Activated CD4-positive, alpha-beta T cell treated with anti-CD3 and anti-CD28 coated beads for 24 hours (primary cell): ENCODE measurements at regions not wholly inside any gene's neighbourhood (a gene's known extent, or its start where the extent isn't known, plus 50 kb on each side); places are given as distances from the start of the nearest gene placed in this dataset.
"Not testable (repeated sequence)": the region's sequence is repeated elsewhere in the genome, so short reads cannot be mapped to it uniquely, and the experiment has no call there.

Experiments
- DNase-seq, 2 donors: peaks; one replicate each; pipeline ENCODE4 v3.0.0-alpha.2; 2020; ENCODE audit warnings: low read depth in 2 of 2

- DNase-seq, result no peak
Measured at GRCh38 chr16:87028481-87029320, 288.5 kb downstream of the C16orf95 start.

GRCh38 chr16:87032554-87032953, 284.6 kb downstream of the C16orf95 start:
- no peak for DNase-seq

- DNase-seq, result no peak
Measured at GRCh38 chr16:87033021-87033471, 284.1 kb downstream of the C16orf95 start.

GRCh38 chr16:87033541-87034300, 283.5 kb downstream of the C16orf95 start:
- DNase-seq, result no peak

DNA sequence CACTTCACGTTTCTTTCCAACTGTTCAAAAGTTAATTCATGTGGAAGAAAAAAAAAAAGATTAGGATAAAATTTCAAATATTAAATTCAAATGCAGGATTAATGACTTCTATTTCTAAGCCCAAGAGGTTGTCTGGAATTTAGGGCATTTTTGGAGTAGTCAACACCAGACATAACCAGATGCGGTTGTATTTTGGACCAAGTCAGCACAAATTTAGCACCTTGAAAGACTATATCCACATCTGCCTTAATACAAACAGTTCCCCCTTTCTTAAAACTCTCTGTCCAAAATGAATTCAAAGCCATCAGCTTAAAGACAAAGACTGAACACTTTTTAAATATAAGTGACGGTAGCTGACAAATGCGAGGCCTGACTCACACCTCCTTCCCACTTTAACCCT, 282.9 kb downstream of the C16orf95 start:
- DNase-seq, result no peak

DNA sequence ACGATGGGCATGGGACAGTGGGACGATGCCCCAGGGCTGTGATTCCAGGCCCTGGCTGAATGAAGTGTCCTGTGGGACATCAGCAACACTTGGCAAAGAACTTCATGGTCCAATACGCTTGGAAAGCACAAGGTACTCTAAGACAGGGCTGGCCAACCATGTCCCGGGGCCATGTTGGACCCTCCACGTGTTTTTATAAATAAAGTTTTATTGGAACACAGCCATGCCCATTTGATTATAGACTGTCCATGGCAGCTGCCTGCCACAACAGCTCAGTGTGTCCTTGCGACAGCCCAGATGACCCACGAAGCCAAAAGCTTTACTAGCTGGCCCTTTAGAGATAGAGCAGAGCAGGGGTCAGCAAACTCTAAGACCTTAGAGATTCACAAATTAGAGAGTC, 282.1 kb downstream of the C16orf95 start:
- DNase-seq, result no peak

DNA sequence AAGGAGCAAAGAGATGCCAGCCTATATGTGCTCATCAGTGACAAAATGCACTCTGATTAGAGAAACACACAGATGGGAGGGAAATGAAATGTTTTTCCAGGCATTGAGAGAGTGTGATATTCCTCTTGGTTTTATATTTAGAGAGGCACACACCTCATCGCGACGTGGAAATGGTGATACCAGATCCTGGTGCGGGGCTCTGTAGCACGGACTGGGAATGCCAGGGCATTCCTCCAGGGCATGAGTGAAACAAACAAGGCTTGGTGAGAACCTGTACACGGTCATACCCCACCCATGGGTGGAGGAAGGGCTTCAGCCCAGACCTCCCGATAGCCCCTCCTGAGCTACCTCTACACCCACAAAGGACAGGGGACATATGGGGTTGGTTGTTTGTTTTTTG, 280.2 kb downstream of the C16orf95 start:
- DNase-seq, result no peak

DNA sequence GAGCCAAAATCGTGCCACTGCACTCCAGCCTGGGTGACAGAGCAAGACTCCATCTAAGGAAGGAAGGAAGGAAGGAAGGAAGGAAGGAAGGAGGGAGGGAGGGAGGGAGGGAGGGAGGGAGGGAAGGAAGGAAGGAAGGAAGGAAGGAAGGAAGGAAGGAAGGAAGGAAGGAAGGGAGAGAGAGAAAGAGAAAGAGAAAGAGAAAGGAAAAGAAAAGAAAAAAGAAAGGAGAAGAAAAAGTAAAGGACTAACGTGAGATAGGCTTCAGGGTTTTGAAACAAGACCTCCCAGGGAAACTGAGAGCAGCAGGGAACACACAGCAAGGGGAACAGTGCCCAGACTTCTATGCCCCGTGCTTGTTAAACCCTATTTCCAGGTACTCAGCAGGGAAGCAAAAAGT, 278.7 kb downstream of the C16orf95 start:
- DNase-seq, result not testable (repeated sequence)

- no peak for DNase-seq
Measured at GRCh38 chr16:87040169-87041117, 276.7 kb downstream of the C16orf95 start.

- DNase-seq, result no peak
Measured at GRCh38 chr16:87041286-87041685, 275.9 kb downstream of the C16orf95 start.

DNA sequence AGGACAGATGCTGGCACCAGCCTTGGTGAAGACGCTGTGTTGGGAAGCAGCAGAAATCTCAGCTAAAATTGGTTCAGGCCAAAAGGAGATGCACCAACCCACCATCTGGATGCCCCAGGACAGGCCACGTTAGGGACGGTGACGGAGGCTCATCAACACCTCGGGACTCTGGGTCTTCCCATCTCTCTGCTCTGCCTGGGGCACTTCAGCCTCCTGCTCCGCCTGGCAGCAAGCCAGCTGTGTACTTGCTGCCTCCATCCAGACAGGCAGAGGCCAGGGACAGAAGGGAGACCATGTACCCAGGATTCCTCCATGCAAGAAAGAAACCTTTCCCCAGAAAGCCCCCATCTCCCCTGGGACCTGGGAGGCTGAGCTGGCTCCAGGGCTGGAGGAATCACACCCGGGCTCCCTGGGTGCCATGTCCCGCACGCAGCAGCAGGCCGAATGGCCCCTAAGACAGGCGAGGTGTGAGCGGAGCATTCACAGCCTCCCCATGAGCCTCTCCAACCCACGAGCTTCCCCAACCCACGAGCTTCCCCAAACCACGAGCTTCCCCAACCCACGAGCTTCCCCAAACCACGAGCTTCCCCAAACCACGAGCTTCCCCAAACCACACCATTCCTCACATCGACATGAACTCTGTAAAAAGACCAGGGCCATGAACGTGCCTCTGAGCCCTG, 274.5 kb downstream of the C16orf95 start:
- DNase-seq, result no peak

- DNase-seq, result no peak
Measured at GRCh38 chr16:87043231-87044031, 273.8 kb downstream of the C16orf95 start.

- DNase-seq, result no peak
Measured at GRCh38 chr16:87044032-87044382, 273.2 kb downstream of the C16orf95 start.

DNA sequence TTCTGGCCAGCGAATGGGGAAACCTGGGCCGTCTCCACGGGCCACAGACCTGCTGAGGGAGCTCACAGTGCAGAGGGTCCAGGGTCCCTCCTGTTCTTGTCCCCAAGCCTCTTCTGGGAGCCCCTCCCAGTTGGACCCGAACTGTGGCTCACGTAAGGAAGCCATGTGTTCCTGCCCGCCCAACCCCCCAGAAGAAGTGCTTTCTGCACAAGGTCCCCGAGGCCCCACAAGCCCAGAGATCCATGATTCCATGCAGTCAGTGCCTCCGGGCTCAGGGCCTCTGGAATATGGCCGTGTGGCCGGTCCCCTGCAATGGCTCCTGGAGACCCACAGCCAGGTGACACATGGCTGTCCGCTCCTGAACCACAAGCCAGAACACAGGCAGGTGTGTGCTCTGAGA, 272.4 kb downstream of the C16orf95 start:
- no peak for DNase-seq

- no peak for DNase-seq
Measured at GRCh38 chr16:87045466-87046216, 271.6 kb downstream of the C16orf95 start.

DNA sequence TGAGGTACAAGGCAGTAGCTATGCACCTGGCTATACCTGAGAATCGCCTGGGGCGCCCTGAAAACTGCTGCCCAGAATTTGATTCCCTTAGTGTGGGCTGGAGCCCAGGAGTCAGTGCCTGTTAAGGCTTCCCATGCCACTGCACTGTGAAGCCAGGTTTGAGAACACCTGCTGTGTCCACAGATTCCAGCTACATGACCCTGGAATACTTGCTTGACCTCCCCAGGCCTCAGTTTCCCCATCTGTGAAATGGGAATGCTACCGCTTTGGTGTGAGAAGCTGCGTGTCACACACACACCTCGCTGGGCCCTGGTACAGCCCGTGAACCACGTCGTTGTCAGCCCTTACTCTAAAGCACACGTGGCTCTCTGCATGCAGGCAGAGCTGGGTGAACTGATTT, 271.0 kb downstream of the C16orf95 start:
- no peak for DNase-seq

GRCh38 chr16:87047221-87048037, 269.8 kb downstream of the C16orf95 start:
- DNase-seq, result no peak

GRCh38 chr16:87048038-87048729, 269.0 kb downstream of the C16orf95 start:
- DNase-seq, result no peak
